ENCODE measurements at regions not wholly inside any gene's neighbourhood (a gene's known extent, or its start where the extent isn't known, plus 50 kb on each side); places are given as distances from the start of the nearest gene placed in this dataset.
"Not testable (repeated sequence)": the region's sequence is repeated elsewhere in the genome, so short reads cannot be mapped to it uniquely, and the experiment has no call there.

- no peak for DNase-seq (ENCODE audit: low spot score)
Observed at GRCh38 chr2:228516019-228516418, 334.5 kb upstream of the SPHKAP start.

- not testable (repeated sequence) for DNase-seq (ENCODE audit: low spot score)
Observed at GRCh38 chr2:228513480-228513879, 332.0 kb upstream of the SPHKAP start.

- no peak for DNase-seq (ENCODE audit: low spot score)
Observed at GRCh38 chr2:228509021-228509420, 327.5 kb upstream of the SPHKAP start.

GRCh38 chr2:228507870-228508269 lies 326.4 kb upstream of the SPHKAP start:
- DNase-seq (ENCODE audit: low spot score) = no peak

- DNase-seq (ENCODE audit: low spot score) = no peak
Observed at GRCh38 chr2:228507231-228507824, 325.8 kb upstream of the SPHKAP start.

- no peak for DNase-seq (ENCODE audit: low spot score)
Observed at GRCh38 chr2:228503731-228504130, 322.2 kb upstream of the SPHKAP start.

GRCh38 chr2:228493852-228494251 lies 312.4 kb upstream of the SPHKAP start:
- DNase-seq (ENCODE audit: low spot score) = no peak

GRCh38 chr2:228479014-228479413 lies 297.5 kb upstream of the SPHKAP start:
- no peak for DNase-seq (ENCODE audit: low spot score)

GRCh38 chr2:228474466-228474865 lies 293.0 kb upstream of the SPHKAP start:
- no peak for DNase-seq (ENCODE audit: low spot score)

- DNase-seq (ENCODE audit: low spot score) = no peak
Observed at GRCh38 chr2:228469721-228470120, 288.2 kb upstream of the SPHKAP start.

- DNase-seq (ENCODE audit: low spot score) = no peak
Observed at GRCh38 chr2:228466851-228467250, 285.4 kb upstream of the SPHKAP start.

- no peak for DNase-seq (ENCODE audit: low spot score)
Observed at GRCh38 chr2:228465408-228465807, 283.9 kb upstream of the SPHKAP start.

- DNase-seq (ENCODE audit: low spot score) = no peak
Observed at GRCh38 chr2:228458364-228458763, 276.9 kb upstream of the SPHKAP start.

GRCh38 chr2:228447266-228447915 lies 265.9 kb upstream of the SPHKAP start:
- DNase-seq (ENCODE audit: low spot score) = no peak

GRCh38 chr2:228446734-228447133 lies 265.2 kb upstream of the SPHKAP start:
- DNase-seq (ENCODE audit: low spot score) = peak; percentile 67

- no peak for DNase-seq (ENCODE audit: low spot score)
Observed at GRCh38 chr2:228444161-228444560, 262.7 kb upstream of the SPHKAP start.

GRCh38 chr2:228433721-228434120 lies 252.2 kb upstream of the SPHKAP start:
- DNase-seq (ENCODE audit: low spot score) = no peak

- DNase-seq (ENCODE audit: low spot score) = no peak
Observed at GRCh38 chr2:228432116-228432515, 250.6 kb upstream of the SPHKAP start.

GRCh38 chr2:228430986-228431385 lies 249.5 kb upstream of the SPHKAP start:
- DNase-seq (ENCODE audit: low spot score) = no peak

- DNase-seq (ENCODE audit: low spot score) = no peak
Observed at GRCh38 chr2:228426502-228427216, 245.2 kb upstream of the SPHKAP start.

- DNase-seq (ENCODE audit: low spot score) = not testable (repeated sequence)
Observed at GRCh38 chr2:228425411-228426060, 244.0 kb upstream of the SPHKAP start.

- DNase-seq (ENCODE audit: low spot score) = no peak
Observed at GRCh38 chr2:228417956-228418355, 236.5 kb upstream of the SPHKAP start.

- DNase-seq (ENCODE audit: low spot score) = no peak
Observed at GRCh38 chr2:228417526-228417925, 236.0 kb upstream of the SPHKAP start.
